ENCODE measurements at regions not wholly inside any gene's neighbourhood (a gene's known extent, or its start where the extent isn't known, plus 50 kb on each side); places are given as distances from the start of the nearest gene placed in this dataset.
"Not testable (repeated sequence)": the region's sequence is repeated elsewhere in the genome, so short reads cannot be mapped to it uniquely, and the experiment has no call there.

GRCh38 chr20:4635781-4636180 is 50.5 kb upstream of the PRNP start:
- no peak for DNase-seq (ENCODE audit: low read depth in 2 of 2)

GRCh38 chr20:4635342-4635741 is 50.9 kb upstream of the PRNP start:
- no peak for DNase-seq (ENCODE audit: low read depth in 2 of 2)

GRCh38 chr20:4633780-4634179 is 52.5 kb upstream of the PRNP start:
- no peak for DNase-seq (ENCODE audit: low read depth in 2 of 2)

- DNase-seq (ENCODE audit: low read depth in 2 of 2) = no peak
Measured at GRCh38 chr20:4633379-4633778, 52.9 kb upstream of the PRNP start.

- DNase-seq (ENCODE audit: low read depth in 2 of 2) = no peak
Measured at GRCh38 chr20:4632876-4633275, 53.4 kb upstream of the PRNP start.

GRCh38 chr20:4626228-4626627 is 60.0 kb upstream of the PRNP start:
- DNase-seq (ENCODE audit: low read depth in 2 of 2) = no peak

- DNase-seq (ENCODE audit: low read depth in 2 of 2) = no peak
Measured at GRCh38 chr20:4625687-4626086, 60.6 kb upstream of the PRNP start.

- not testable (repeated sequence) for DNase-seq (ENCODE audit: low read depth in 2 of 2)
Measured at GRCh38 chr20:4624675-4625336, 61.5 kb upstream of the PRNP start.

GRCh38 chr20:4619144-4619543 is 67.1 kb upstream of the PRNP start:
- DNase-seq (ENCODE audit: low read depth in 2 of 2) = not testable (repeated sequence)

- no peak for DNase-seq (ENCODE audit: low read depth in 2 of 2)
Measured at GRCh38 chr20:4617484-4617883, 68.8 kb upstream of the PRNP start.

GRCh38 chr20:4617019-4617418 is 69.2 kb upstream of the PRNP start:
- no peak for DNase-seq (ENCODE audit: low read depth in 2 of 2)

- peak; percentile 50 to 54 for DNase-seq (ENCODE audit: low read depth in 2 of 2)
Measured at GRCh38 chr20:4613718-4614620, 72.3 kb upstream of the PRNP start.

- DNase-seq (ENCODE audit: low read depth in 2 of 2) = no peak
Measured at GRCh38 chr20:4613184-4613583, 73.1 kb upstream of the PRNP start.

GRCh38 chr20:4610871-4611270 is 75.4 kb upstream of the PRNP start:
- no peak for DNase-seq (ENCODE audit: low read depth in 2 of 2)

GRCh38 chr20:4609511-4609910 is 76.7 kb upstream of the PRNP start:
- DNase-seq (ENCODE audit: low read depth in 2 of 2) = no peak

GRCh38 chr20:4608861-4609260 is 77.4 kb upstream of the PRNP start:
- no peak for DNase-seq (ENCODE audit: low read depth in 2 of 2)

- peak; percentile 10 to 30 for DNase-seq (ENCODE audit: low read depth in 2 of 2)
Measured at GRCh38 chr20:4607287-4607713, 79.0 kb upstream of the PRNP start.

GRCh38 chr20:4606051-4606450 is 80.2 kb upstream of the PRNP start:
- no peak for DNase-seq (ENCODE audit: low read depth in 2 of 2)

GRCh38 chr20:4605166-4605565 is 81.1 kb upstream of the PRNP start:
- DNase-seq (ENCODE audit: low read depth in 2 of 2) = no peak

GRCh38 chr20:4604580-4604979 is 81.7 kb upstream of the PRNP start:
- DNase-seq (ENCODE audit: low read depth in 2 of 2) = no peak

GRCh38 chr20:4603724-4604123 is 82.5 kb upstream of the PRNP start:
- no peak for DNase-seq (ENCODE audit: low read depth in 2 of 2)

- no peak for DNase-seq (ENCODE audit: low read depth in 2 of 2)
Measured at GRCh38 chr20:4602297-4602631, 84.0 kb upstream of the PRNP start.

GRCh38 chr20:4601630-4602296 is 84.5 kb upstream of the PRNP start:
- DNase-seq (ENCODE audit: low read depth in 2 of 2) = no peak

Data from stimulated activated CD4-positive, alpha-beta T cell treated with anti-CD3 and anti-CD28 coated beads, Interleukin-4, amount 100 ng/mL, for 48 hours (primary cell).